GM18505 (cell line): ENCODE measurements at regions not wholly inside any gene's neighbourhood (a gene's known extent, or its start where the extent isn't known, plus 50 kb on each side); places are given as distances from the start of the nearest gene placed in this dataset.

Experiments
- ATAC-seq: cut with Tn5 transposase; IDR thresholded peaks from one replicate; pipeline ENCODE4 v1.9.1; 2021; ENCODE audit not compliant: unreplicated experiment
- POLR2A ChIP-seq: IDR thresholded peaks from 4 replicates; pipeline ENCODE4 v1.6.1; 2011; ENCODE audit warnings: borderline replicate concordance; ENCODE audit not compliant: insufficient read depth, insufficient read length; ENCODE audit errors: extremely low read depth

DNA sequence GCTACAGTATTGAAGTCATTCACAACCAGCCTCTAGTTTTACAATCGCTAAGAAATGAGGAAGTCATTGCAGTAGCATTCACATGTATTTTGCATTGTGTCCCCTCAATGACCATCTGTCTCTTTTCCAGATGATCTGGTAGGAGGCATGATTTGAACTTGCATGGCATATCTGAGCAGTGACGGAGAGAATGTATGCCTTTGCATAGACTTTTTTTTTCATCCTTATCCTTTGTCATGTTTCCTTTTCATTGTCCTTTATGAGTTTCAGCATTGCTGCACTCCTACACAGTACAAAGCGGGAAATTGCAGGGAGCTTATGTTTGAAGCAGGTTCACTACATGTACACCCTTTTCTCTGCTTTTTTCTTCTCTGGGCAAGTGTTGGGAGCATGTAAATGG is 516.4 kb upstream of the GRIA3 start:
- no peak for ATAC-seq

GRCh38 chrX:122703762-122704161 is 480.3 kb upstream of the GRIA3 start:
- ATAC-seq: no peak
- no peak for TF ChIP-seq POLR2A

More for the DNA sequence above, 516.4 kb upstream of the GRIA3 start:
- TF ChIP-seq POLR2A: no peak

GRCh38 chrX:122739770-122740169 is 444.3 kb upstream of the GRIA3 start:
- ATAC-seq: no peak
- no peak for TF ChIP-seq POLR2A

DNA sequence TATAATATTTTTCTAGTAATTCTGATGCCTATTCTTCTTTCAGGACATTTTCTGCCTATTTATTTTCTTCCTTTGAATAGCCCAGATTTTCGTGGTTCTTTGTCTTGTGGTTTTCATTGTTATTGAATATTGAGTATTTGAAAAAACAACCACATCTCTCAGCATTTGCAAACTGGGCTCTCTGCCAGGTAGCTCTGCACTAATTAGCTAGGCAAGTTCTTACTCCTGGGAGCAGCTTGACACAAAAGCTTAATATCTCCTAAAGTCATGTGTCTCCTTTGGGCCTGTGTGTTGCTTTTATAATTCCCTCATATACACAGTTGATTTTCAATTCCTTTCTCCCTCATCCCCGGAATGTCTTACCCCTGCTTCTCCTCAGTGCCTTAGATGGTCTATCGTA is 413.5 kb upstream of the GRIA3 start:
- TF ChIP-seq POLR2A: no peak
- ATAC-seq: no peak

DNA sequence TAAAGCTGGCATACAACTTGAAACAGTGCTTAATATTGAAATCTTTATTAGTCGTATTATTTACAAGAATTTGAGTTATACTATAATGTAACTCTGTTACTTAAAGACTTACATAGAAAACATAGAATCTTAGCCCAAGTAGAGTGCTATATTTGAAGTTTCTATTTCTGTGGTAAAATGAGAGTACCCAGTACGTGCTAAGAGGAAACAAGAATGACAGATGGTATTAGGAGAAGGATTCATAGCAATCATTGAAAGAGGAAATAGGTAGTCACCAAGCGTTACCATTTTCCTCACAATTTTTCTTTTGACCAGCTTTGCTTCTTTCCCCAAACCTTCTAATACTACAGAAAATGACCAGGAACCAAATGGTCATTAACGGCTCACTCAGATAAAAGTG is 412.1 kb upstream of the GRIA3 start:
- TF ChIP-seq POLR2A: no peak
- no peak for ATAC-seq

DNA sequence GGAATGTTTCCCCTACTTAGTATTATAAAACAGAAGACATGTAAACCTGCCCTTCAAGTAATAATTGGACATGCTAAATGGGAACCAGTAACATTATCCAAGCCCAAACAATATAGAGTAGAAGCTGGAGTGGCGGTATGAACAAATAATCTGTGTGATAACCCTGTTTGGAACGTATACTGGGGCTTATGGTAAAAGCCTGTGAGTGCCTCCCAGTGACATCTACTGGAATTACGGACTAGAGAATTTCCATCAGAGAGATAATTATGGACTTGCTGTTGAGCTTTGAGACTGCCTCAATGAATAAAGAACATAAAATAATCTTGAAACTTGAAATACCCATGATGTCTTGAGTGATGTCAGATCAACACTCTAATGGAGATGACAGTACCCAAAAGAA is 406.3 kb upstream of the GRIA3 start:
- no peak for ATAC-seq
- no peak for TF ChIP-seq POLR2A

DNA sequence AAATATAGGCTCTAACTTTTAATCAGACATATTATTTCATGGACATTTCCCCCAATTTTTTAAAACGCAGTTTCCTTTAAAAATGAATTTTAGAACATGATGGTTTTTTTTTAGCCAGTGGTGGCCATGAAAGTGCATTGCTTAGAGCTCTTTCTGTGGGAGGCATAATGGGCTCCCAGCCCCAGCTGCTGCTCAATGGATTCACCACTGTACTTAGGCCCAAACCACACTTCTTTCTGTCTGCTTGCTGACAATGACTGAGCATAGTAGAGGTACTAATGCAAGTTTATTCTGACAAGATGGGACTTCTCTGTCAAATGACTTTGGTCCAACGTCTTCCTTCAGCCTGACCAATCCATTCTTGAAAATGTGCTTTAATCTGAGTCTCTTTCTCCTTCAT is 400.2 kb upstream of the GRIA3 start:
- ATAC-seq: no peak

GRCh38 chrX:122787231-122787630 is 396.8 kb upstream of the GRIA3 start:
- ATAC-seq: no peak
- no peak for TF ChIP-seq POLR2A

More for the DNA sequence above, 400.2 kb upstream of the GRIA3 start:
- no peak for TF ChIP-seq POLR2A

DNA sequence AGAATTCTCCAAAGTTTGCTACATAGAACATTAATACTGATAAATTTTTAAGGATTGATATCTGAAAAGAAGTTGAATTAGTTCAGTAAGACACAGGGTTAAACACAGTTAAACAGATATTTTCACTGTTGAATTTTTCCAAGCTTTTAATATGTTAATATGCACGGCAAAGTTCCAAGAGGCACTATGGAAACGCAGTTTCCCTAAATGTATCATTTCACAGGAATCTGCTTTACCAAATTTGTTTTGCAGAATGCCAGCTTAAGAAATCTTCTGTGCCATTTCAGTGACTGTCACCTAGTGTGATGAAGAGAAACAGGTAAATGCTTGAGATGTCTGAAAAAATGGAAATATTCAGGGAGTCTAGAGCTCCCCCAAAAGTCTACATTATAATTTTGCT is 395.9 kb upstream of the GRIA3 start:
- no peak for TF ChIP-seq POLR2A
- no peak for ATAC-seq

DNA sequence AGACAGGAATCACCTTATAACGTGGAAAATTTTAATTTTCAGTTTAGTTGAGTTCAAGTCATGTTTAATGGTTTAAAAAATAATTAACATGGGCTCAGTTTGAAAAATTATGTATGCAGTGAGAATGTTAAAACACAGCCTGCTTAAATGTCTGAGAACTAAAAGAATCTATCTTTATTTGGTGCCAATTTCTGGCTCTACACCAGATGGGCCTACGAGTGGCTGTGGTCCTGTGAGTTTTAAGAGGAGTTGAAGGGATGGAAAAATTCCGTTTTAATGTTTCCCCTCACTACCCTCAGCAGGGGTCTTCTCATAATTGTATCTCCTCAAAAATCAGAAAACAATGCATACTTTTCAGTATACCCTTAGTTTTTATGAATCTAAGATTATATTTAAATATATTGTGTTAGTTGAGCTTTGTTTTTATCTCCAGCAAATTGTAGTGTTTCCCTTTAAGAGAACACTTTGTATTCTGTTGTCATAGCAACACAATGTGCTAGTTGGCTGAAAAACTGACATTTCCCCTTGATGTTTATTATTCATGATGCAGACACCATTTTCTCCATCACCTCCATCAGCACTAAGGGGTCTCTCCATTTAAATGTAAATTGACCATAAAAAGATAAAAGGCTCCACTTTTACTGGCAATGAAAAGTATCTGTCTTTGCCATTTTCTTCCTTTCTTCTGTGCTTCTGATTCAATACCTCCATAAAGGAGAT is 393.5 kb upstream of the GRIA3 start:
- no peak for ATAC-seq
- TF ChIP-seq POLR2A: no peak

GRCh38 chrX:122813876-122814275 is 370.2 kb upstream of the GRIA3 start:
- no peak for TF ChIP-seq POLR2A
- no peak for ATAC-seq

- no peak for TF ChIP-seq POLR2A
- no peak for ATAC-seq
Measured at GRCh38 chrX:122816288-122816687, 367.8 kb upstream of the GRIA3 start.

- TF ChIP-seq POLR2A: no peak
- ATAC-seq: no peak
Measured at GRCh38 chrX:122817321-122817955, 366.6 kb upstream of the GRIA3 start.

- no peak for TF ChIP-seq POLR2A
- no peak for ATAC-seq
Measured at GRCh38 chrX:122818068-122818467, 366.0 kb upstream of the GRIA3 start.
